Right forelimb (tissue), 1 donor: ENCODE measurements at regions not wholly inside any gene's neighbourhood (a gene's known extent, or its start where the extent isn't known, plus 50 kb on each side); places are given as distances from the start of the nearest gene placed in this dataset.
"Not testable (repeated sequence)": the region's sequence is repeated elsewhere in the genome, so short reads cannot be mapped to it uniquely, and the experiment has no call there.

ENCODE experiments used
- DNase-seq: peaks from one replicate; pipeline ENCODE4 v3.0.0-alpha.2; 2018

DNA sequence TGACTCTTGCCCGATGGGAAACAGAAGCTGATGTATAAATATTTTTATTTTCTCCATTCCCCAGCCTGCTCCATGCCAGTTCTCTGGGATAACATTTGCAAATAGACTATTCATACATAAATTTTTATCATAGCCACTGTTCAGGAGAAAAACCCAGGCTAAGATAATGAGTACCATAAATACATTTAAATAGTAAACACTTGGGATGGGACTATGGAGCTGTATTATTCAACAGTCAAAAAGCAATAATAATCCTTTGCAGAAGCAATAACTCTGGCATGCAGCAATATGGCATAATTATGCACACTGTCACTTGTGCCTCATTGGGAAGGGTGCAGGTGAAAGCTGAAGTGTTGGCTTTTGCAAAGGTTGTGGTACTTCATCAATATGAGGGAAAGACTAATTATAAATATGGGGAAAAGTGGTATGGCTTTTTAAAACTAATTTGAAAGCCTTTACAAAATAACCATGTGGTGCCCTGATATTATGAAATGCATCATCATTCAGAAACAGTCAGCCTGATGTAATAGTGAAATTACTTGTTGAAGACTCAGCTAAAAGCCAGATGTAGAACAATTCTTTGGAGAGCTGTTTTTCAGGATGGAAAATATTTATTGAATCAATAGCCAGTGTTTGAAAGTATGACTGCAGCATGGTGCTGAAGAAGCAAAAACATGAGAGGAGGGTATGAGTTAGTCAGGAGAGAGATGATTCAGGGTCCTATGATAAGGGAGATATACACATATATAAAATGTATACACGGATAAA lies 2476.7 kb downstream of the PCDH9 start:
- DNase-seq, result no peak

DNA sequence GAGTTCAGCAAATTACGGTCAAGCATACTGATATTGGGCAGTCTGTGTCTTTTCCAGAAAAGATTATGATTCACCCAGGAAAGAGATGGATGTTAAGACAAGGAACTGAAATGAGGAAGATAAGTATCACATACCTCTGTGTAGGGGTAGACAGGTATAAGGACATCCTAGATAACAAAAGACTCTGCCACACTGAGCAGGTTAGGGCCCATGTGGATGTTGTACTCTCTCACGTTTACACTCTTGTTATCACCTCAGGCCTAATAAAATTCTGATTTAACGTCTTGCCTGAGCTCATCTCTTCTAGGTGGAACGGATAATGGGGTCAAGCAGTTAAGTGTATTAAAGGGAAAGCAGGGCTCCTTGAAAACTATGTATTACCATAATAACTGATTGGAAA lies 2480.8 kb downstream of the PCDH9 start:
- no peak for DNase-seq

DNA sequence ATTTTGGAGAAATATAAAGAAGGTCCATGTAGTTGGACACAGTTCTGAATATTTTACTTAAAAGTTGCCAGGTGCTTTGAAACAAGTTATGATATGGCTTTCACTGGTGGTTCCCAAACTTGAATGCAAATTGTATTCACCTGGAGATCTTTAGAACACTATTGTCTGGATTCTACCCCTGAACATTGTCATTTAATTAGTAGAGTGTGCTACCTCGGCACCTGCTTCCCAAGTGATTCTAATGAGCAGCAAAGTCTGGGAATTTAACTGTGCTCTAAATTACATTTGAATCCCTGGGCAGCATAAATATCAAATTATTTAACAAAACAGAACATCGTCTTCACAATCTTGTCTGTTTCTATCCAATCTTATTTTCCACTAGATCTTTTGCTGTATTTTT lies 2483.3 kb downstream of the PCDH9 start:
- DNase-seq, result no peak

DNA sequence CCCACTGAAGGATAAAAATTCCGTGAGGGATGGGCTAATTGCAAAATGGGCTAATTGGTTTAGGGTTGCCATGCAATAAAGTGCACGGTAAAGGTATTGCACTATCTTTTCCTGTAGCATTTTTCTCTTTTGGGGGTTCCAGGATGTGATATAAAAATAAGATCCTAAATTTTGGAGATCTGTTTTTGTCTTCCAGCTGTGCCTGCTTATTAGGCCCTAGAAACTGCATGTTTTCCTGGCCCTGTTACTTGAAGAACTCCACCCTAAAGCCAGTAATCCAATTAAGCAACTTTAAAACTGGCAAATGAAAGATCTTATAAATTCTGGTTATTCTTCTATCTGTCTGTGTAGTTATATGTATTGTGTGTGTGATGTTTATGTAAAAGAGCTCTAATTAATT lies 2489.6 kb downstream of the PCDH9 start:
- DNase-seq, result no peak

DNA sequence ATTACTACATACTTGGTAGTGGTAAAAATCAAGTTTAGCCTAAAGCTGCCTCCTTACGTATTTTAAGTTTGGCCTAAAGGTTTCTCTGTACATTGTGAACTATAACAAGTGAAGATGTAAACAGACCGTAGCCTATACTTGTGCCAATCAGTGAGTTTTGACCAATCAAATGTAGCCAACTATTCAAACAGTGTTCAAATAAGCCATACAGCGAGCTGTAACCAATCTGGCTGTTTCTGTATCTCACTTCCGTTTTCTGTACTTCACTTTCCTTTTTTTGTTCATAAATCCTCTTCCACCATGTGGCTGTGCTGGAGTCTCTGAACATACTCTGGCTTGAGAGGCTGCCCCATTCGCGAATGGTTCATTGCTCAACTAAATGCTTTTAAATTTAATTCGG lies 2504.6 kb downstream of the PCDH9 start:
- DNase-seq, result no peak

DNA sequence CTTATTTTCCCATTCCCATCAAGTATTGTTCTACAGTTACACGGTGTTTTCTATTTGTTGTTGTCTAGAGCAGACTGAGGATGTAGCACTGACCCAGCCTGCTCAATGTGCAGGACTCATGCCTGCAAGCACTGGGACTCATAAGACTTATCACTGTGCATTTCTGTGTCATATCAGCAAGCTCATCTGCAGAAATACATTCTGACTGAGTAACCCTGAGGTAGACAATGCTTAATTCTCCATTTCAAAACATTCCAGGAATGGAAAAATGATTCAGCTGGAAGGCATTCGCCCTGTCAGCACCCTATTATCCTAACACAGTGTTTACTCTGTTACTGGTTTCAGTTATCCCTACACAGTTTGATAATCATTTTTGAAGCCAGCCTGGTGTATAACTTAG lies 2506.4 kb downstream of the PCDH9 start:
- DNase-seq, result no peak

DNA sequence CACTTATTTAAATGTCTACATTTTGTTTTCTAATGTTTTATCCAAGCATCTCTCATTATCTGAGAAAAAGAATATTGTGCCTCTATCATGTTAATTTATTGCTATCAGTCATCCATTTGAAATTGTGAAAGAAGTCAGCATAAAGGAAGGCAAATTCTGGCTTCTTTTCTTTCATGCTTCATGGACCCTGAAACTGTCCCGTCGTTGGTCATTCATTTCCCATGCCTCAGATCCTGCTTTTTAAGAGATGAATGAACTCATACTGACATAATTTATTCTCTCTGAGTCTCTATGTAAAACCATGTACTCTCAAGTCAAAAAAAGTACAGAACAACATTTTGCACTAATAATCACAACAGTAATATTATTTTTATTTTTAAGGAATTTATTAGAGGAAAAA lies 2512.0 kb downstream of the PCDH9 start:
- no peak for DNase-seq

DNA sequence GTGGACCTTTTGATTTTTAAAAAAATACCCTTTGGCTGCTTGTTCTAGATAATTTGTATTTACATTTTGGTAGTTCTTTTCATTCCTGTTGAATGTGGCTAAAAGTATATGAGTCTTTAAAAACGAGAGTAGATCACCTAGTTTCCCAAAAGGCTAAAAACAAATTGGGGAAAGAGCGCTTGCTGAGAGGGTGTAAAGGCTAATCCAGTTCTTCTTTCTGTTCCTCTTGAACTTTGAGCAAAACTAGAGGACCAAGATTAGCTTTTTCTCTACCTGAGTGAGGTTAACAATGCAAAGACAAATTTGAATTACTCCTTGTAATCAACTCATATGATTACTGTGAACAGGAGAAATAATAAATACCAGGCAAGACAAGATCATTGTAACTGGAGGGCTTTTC lies 2513.2 kb downstream of the PCDH9 start:
- no peak for DNase-seq

DNA sequence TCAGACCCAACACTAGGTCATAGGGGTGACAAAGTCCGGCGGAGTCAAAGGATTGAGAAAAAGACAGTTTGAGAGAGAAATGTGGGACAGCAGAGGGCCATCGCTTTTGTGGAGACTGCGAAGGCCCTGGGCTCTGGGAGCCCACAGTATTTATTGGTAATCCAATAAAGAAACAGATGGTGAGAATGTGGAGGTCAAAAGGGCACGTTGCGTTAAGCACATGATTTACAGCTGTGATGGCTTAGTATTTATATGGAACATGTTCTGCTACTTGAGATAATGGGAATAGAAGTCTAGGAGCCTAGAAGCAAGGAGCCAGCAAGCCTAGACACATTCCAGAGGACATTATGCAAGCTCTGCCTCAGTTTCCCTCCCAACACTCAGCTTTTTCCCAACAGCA lies 2521.1 kb downstream of the PCDH9 start:
- no peak for DNase-seq

DNA sequence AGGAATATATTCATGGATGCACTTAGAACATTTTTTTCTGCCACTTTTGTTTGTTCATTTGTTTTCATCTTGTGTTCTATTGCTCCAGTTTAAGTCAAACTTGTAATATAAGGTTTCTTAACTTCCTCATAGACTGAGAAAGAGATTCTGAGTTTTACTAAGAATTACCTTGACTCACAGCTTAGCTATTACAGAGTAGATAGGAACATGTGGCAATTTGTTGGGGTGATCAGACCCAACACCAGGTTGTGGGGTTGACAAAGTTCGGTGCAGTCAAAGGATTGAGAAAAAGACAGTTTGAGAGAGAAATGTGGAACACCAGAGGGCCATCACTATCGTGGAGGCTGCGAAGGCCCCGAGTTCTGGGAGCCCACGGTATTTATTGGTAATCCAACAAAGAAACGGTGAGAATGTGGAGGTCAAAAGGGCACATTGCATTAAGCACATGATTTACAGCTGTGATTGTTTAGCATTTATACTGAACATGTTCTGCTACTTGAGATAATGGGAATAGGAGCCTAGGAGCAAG lies 2526.0 kb downstream of the PCDH9 start:
- no peak for DNase-seq

DNA sequence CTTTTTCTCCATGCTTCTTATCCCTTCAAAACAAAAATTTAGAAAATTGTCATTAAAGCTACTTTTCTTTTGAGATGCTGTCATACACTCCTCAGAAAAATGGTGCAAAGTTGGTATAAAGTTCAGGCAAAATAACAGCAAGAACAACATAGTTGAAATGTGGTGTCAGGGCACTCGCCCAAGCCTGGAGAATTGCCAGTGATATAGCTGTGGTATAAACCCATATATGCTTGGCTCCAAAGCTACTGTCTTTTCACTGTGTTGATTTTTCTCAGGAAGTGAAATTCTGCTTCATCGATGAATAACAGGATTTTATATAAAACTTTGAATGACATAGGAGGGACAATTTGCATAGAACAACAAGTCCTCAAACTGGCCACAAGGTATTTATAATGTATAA lies 2532.9 kb downstream of the PCDH9 start:
- DNase-seq, result no peak

DNA sequence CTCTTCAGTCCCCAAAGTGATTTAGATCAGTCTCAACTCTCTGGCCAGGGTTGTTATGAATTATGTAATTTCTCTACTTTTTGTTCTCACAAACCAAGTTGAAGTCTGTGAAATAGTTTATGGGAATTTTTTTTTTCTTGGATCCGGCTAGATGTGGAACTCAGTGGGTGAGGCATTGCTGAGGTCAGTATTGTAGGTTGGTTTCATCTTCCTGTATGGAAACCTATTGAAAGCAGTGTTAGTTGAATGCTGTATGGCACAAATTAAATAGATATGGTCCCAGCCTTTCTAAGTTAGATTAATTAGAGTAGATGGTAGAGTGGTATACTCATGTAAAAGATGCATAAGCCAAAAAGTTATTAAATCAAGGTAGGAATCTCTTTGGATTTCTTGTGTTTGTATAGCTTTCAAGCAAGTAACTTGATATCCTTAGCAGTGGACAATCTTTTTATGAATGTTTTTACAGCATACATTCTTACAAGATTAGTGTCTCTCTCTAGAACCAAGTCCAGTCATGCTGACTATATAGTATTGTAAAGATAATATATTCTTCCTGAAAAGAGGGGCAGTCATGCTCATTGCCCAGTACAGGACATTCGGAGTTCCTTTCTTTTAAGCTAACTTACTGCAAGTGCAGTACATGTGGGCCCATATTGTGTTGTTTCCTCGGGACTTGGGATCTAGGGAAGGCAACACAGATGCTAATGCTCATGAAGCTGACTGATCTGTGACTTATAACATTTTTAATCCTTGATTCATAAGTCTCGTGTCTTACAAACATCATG lies 2541.1 kb downstream of the PCDH9 start:
- no peak for DNase-seq

DNA sequence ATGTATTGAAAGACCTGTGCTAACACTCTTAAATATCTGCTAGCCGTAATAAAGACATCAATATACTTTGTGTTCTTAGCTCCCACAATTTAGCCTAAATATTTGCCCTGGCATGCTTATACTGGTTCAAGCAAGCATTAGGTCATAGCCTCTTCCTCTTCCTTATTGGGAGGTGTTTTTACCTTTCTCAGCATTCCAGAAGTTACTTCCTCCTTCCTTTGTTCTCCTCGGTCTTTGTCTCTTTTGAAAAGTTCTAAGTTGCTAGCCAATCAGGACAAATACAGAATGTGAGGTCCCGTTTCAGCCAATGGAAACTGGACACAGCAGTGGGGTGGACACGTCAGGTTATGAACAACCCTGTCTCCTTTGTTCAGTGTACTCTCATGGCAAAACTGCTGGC lies 2543.6 kb downstream of the PCDH9 start:
- DNase-seq, result not testable (repeated sequence)

DNA sequence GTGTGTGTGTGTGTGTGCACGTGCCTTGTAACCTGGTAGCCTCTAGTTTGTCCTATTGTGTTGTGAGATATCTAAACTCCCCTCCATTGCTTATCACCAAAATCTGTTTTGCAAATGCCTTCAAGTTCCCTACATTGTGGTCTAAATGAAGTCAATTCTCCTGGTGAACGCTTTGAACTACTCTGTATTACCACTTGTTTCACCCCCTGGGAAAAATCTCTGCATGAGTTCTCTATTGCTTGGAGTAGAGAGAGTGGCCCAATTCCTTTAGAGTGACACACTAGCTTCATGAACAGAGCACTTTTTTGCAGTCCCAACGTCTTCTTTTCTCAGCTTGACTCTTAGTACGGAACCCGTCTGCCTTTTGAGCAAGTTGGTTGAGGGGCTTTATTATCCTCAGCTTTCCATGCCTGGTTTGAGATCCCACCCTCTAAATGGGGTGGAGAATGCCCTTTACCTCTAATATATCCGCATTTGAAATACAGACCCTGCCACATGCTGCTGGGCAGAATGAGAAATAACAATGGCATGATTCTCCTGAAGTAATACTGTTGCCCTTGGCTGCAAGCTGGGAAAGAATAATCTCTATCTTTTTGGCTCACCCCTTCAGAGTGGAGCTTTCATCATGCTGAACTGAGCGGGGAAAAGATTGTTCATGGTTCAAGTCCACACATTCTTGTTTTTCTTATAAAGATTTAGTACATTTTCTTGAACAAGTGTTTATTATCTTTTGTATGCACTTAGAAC lies 2545.3 kb downstream of the PCDH9 start:
- no peak for DNase-seq

DNA sequence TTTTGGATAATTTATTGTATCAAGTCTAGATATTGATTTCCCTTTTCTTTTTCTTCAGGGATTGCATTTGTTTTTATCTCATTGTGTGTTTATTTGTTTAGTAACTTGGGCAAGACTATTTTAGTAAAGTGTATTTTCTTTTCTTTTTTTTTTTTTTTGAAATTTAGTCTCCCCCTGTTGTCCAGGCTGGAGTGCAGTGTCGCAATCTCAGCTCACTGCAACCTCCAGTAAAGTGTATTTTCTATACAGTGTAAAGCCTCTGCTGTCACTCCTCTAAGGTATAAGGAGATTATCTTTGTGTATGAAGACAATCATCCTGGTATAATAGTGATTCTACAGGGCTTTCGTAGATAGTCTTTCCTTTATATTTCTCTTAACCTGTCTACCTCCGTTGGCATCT lies 2546.0 kb downstream of the PCDH9 start:
- no peak for DNase-seq

DNA sequence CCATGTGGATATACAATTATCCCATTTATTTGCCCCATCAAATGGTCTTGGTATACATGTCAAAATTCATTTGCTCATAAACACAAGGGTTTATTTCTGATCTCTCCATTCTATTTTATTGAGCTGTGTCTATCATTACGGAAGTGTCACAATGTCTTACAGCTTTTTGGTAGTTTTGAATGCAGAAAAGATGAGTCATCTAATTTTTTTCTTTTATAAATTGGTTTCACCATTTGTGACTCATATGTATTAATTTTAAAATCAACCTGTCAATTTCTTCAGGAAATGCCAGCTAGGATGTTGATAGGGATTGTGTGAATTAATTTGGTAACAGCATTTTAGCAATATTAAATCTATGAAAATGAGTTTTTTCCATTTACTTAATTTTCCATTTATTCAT lies 2549.4 kb downstream of the PCDH9 start:
- no peak for DNase-seq

DNA sequence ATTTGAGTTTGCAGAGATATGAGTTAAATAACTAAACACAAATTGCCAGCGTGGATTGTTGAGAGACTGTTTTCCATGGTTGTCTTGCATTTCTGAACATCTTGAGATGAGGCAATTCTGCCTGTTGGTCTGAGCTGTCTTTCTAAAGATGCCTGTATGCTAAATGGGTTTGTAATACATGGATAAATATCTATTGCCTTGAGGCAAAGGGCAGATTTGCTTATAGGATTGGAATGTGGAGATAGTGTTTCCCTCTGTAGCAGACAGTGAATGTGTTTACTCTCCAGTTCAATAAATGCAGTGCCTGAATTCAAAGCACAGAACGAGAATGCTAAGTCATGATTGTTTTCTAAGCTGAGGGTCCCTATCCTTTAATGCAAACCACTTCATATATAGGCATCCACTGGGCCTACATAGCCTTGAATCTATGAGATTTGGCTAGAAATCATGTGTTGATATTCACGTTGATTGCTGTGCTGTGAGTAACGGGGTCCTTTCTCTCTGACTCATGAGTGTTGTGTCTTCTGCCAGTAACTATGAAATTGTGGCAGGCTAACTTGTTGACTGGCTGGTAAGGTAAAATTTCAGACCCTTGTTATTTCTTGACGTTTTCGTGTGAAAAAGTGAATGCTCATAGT lies 2554.8 kb downstream of the PCDH9 start:
- DNase-seq, result no peak

DNA sequence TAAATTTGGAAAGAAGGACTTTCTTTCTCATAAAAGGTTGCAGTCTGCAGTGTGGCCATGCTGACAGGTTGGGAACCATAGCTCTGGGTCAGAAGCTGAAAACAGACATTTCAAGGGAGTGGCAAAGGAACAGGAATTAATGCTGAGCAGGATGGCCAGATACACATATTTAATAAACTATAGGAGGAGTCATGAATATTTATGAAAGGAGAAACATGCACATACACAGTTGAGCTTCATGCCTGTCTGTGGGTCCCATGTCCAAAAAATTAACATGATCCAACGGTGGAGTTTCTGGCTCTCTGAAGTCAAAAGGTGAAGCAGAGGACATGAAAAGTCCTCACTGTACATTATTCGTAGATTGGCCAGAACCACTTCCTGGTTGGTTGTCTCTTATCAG lies 2556.0 kb downstream of the PCDH9 start:
- no peak for DNase-seq

DNA sequence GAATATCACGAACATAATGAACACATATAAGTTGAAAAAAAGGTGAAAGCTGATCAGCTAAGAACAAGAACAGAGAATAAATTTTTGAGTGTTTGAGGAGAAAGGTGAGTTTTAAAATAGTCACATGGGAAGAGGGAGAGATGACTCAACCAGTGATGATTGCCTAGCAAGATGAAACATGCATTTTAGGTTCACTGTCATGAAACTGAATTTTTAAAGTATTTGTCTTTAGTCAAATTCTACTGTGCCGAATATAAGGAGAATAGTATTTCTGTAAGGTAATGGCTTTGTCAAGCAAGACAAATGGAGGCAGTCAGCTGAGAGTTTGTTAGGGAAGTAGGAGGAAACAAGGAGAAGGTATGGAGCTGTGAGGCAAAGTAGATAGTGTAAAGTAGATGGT lies 2557.4 kb downstream of the PCDH9 start:
- no peak for DNase-seq

DNA sequence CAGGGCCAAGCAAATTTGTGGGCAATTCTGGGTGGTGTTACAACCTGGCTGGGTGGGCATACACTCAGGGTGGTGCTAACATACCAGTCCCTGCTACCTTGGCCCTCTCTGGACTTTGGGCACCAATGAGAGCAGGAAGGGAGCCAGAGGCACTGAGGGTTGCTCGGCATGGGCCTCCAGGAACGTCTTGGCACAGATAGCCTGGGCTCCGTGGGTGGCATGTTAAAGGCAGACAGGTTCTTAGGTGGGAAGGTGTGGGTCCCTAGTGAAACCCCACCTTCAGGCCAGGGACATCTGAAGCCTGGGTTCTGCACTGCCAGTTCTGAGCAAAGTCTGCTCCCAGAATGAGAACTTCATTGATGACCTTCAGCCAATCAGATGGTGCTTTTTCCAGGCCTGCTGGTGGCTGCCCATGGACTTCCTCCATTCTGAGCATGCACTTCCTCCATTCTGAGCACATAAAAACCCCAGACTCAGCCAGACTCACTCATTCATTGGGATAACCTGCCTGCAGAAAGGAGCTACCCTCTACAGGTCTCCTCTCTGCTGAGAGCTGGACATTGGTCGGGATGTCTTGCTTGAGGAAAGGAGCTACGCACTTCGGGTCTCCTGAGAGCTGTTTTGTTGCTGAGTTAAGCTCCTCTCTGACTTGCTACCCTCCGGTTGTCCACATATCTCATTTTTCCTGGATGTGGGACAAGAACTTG lies 2567.1 kb downstream of the PCDH9 start:
- no peak for DNase-seq

DNA sequence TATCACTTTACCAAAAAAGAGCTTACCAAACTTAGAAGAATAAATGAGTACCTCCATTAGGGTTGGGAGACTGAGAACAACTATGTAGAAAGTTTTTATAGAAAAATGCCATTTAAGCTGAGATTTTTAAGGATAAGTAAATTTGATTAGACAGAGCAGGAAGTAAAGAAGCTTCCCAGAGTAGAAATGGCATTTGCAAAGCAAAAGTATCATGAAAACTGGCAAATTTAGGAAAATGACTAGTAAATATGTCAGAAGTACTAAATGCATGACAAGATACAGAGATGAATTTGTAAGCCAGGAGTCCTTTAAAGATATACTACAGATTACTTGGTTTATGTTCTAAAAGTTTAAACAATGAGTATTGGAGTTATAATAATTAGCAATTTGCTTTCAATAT lies 2581.8 kb downstream of the PCDH9 start:
- no peak for DNase-seq

DNA sequence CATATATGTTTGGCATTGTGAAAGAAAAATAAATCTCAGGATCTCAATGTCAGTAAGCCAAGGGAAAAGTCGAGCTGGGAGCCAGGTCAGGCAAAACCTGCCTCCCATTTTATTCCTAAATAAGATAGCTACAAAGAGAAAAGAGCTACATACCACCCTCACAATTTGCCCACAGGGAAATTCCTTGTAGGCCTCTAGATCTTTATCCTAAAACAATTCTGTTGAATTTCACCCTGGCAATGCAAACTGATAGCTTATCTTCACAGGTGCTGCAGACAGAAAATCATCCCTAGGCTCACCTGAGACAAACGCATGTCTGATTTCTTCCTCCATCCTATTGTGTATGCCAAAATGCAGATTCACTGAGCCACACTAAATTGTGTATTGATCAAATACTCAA lies 2587.1 kb downstream of the PCDH9 start:
- no peak for DNase-seq
